Testis (tissue), 2 donors: ENCODE measurements at regions not wholly inside any gene's neighbourhood (a gene's known extent, or its start where the extent isn't known, plus 50 kb on each side); places are given as distances from the start of the nearest gene placed in this dataset.

Source experiments
- CTCF ChIP-seq, 3 experiments: fragments of 450-650 bp in 2 of 3; fragments of 200-600 bp in 1 of 3; sonication (generic) in 1 of 3; IDR thresholded peaks; one replicate each; pipeline ENCODE4 v1.5.1; 2016 to 2019; ENCODE audit warnings: antibody characterized with exemption in 3 of 3, mild to moderate bottlenecking in 2 of 3, moderate library complexity in 1 of 3
- POLR2A ChIP-seq: fragments of 450-650 bp; IDR thresholded peaks from one replicate; pipeline ENCODE4 v1.6.1; 2017; ENCODE audit warnings: antibody characterized with exemption, mild to moderate bottlenecking, moderate library complexity

- TF ChIP-seq POLR2A, result no peak
- TF ChIP-seq CTCF (IDR thresholded peaks at IDR 0.05), result no peak
These were observed 121.3 kb upstream of the THBS1 start for GRCh38 chr15:39459548-39459947.
